ENCODE measurements at regions not wholly inside any gene's neighbourhood (a gene's known extent, or its start where the extent isn't known, plus 50 kb on each side); places are given as distances from the start of the nearest gene placed in this dataset.

DNA sequence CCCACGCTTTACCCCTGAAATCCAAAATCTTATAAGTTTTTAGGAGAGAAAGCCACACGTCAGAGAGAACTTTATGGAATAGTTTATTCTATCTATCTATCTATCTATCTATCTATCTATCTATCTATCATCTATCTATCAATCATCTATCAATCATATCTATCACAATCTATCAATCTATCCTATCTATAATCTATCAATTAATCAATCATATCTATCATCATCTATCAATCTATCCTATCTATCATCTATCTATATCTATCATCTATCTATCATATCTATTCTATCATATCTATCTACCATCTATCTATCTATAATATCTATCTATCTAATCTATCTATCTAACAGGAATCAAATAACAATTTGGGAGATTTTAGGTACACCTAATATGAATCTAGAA, 115.1 kb downstream of the FGF9 start:
- TF ChIP-seq, protein P1, sequence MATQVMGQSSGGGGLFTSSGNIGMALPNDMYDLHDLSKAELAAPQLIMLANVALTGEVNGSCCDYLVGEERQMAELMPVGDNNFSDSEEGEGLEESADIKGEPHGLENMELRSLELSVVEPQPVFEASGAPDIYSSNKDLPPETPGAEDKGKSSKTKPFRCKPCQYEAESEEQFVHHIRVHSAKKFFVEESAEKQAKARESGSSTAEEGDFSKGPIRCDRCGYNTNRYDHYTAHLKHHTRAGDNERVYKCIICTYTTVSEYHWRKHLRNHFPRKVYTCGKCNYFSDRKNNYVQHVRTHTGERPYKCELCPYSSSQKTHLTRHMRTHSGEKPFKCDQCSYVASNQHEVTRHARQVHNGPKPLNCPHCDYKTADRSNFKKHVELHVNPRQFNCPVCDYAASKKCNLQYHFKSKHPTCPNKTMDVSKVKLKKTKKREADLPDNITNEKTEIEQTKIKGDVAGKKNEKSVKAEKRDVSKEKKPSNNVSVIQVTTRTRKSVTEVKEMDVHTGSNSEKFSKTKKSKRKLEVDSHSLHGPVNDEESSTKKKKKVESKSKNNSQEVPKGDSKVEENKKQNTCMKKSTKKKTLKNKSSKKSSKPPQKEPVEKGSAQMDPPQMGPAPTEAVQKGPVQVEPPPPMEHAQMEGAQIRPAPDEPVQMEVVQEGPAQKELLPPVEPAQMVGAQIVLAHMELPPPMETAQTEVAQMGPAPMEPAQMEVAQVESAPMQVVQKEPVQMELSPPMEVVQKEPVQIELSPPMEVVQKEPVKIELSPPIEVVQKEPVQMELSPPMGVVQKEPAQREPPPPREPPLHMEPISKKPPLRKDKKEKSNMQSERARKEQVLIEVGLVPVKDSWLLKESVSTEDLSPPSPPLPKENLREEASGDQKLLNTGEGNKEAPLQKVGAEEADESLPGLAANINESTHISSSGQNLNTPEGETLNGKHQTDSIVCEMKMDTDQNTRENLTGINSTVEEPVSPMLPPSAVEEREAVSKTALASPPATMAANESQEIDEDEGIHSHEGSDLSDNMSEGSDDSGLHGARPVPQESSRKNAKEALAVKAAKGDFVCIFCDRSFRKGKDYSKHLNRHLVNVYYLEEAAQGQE (IDR thresholded peaks at IDR 0.05; ENCODE audit: insufficient read depth in 1 of 2, low read depth in 2 of 2, low read length in 2 of 2), result no peak
- TF ChIP-seq TAF1 (IDR thresholded peaks at IDR 0.05; ENCODE audit: borderline replicate concordance, insufficient read depth, low read length), result no peak
- TF ChIP-seq SIN3A (IDR thresholded peaks at IDR 0.05; ENCODE audit: borderline replicate concordance, insufficient read depth, low read length), result no peak
